ENCODE measurements at regions not wholly inside any gene's neighbourhood (a gene's known extent, or its start where the extent isn't known, plus 50 kb on each side); places are given as distances from the start of the nearest gene placed in this dataset.

DNA sequence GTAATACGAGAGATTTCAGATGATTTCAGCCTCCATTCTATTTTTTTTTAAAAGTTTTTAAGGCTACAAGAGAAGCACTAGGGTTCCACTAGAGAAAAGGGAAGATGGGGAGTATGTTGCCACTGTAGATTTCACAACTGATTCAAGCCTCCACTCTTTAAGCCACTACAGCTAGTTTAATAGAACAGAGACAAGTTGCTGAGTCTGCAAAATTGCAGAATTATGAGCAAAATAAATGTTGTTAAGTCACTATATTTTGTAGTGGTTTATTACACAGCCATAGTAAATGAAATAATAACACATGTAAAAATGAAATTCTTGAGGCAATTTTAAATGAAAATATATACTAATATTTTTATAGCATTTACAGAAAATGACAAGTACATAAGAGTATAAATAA is 96.0 kb upstream of the POT1 start:
- DNase-seq = no peak

DNA sequence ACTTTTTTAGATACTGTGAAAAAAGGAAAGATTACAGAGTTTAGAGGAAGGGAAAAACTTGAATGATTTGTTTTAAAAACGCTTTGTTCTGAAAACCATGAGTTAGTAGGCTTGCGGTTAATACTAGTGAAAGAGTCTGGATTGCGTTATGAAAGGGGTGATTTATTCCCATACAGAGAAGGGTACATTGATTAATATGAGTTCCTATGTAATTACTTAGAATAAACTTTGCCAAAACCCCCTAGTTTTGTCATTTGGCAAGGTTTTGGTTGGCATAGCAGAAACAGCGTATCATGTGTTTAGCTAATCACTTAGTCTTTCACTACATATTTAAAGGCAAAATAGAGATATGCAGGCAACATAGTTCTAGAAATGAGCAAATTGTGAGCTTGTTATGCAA is 91.2 kb upstream of the POT1 start:
- DNase-seq = no peak

DNA sequence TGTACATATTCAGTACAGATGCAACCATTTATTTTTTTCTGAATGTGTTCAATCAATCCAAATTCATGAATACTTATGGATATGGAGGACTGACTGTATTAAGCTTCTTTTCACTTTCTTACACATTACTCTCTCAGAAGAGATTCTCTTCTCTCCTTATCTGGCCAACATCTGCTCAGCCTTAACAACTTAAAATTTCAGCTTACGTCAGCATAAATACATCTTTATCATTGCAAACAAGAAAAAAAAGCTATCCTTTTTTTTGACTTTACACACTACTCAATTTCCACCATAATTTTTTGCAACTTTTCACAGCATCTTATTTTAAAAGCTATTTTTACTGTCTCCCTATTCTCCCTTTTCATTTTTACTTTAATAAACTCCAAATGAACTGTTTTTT is 80.9 kb upstream of the POT1 start:
- DNase-seq = no peak

DNA sequence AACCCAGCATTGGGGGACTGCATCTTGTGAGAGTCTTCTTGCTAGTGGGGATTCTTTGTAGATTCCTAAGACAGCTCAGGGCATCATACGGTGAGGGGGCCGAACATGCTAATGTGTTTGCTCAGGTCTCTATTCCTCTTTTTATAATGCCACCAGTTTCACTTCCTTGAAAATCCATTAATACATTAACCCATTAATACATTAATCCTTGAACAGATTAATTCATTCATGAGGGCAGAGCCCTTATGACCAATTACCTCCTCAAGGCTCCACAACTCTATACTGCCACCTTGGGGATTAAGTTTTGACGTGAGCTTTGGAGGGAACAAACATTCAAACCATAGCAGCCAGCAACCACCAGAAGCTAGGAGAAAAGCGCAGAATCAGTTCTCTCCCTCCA is 67.2 kb upstream of the POT1 start:
- no peak for DNase-seq

DNA sequence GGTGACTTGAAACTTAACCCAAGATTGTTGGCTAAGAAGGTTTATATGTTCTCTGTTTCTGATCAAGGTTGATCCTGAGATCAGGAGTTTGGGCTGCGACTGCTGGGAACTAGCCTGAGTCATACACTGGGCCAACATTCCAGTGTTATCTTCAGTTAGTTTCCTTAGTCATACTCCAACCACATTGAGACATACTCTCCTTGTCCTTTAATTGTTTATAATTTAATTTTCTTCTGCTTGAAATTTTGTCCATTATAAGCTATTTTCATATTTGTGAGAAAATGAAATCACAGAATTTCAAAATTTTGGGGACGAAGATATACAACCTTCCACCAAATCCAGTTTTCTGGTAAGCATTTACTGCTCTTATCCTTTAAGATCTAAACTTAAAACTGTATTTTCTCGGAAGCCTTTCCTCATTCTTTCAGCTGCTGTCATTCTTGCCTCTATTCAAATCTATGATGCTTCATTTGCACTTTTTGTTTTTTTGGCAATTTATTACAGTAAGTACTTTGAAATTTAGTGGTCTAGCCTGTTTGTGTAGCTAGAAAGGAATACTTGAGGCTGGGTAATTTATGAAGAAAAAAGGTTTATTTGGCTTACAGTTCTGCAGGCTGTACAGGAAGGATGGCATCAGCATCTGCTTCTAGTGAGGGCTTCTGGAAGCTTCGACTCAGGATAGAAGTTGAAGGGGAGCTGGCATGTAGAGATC is 63.4 kb upstream of the POT1 start:
- no peak for DNase-seq

DNA sequence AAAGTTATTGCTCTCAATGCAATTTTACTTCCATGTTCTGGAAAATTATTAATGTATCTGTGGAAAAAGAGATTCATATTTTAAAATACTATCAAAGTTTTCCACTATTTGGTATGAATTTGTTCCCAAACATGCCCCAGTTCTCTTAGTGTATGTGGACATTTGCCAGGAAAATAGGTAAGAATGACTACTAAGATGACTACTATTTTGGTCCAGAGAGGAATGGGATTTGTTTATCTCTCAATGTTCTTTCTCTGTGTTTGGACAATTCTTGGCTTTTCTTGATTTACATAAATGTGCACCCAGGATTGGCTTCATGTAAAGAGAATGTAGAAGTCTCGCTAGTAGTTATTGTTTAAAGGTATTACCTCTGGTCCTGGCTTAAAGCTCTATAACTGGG is 60.3 kb upstream of the POT1 start:
- no peak for DNase-seq

Measured in right kidney (tissue), 1 donor.